ENCODE measurements at regions not wholly inside any gene's neighbourhood (a gene's known extent, or its start where the extent isn't known, plus 50 kb on each side); places are given as distances from the start of the nearest gene placed in this dataset.

DNA sequence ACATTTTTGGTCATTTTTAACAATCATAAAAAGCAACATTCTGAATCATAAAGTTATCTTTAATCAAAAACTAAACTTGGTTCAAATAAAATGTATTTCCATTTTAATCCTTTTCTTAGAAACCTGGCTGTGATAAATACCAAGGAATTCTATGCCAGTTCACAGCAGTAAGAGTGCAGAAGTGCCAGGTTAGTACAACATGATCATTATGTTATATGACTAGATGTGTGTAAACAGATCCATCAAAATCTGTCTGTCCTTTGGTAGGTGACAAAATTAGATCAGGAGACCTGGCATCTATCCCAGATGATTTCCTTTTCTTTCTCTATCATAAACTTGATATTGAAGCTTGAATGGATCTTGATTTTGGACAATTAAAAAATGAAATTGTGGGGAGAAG lies 200.6 kb upstream of the STXBP6 start:
- intact Hi-C loops (cut with DNase I): no loop called here
- TF ChIP-seq, protein P1, sequence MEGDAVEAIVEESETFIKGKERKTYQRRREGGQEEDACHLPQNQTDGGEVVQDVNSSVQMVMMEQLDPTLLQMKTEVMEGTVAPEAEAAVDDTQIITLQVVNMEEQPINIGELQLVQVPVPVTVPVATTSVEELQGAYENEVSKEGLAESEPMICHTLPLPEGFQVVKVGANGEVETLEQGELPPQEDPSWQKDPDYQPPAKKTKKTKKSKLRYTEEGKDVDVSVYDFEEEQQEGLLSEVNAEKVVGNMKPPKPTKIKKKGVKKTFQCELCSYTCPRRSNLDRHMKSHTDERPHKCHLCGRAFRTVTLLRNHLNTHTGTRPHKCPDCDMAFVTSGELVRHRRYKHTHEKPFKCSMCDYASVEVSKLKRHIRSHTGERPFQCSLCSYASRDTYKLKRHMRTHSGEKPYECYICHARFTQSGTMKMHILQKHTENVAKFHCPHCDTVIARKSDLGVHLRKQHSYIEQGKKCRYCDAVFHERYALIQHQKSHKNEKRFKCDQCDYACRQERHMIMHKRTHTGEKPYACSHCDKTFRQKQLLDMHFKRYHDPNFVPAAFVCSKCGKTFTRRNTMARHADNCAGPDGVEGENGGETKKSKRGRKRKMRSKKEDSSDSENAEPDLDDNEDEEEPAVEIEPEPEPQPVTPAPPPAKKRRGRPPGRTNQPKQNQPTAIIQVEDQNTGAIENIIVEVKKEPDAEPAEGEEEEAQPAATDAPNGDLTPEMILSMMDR (IDR thresholded peaks at IDR 0.05): no peak
- Histone ChIP-seq H3K27ac (no peak overlapping the region), H3K27me3 (no peaks in the 10 kb centered on the region), H3K36me3 (no peaks in the 10 kb centered on the region), H3K9me3 (no peaks in the 10 kb centered on the region), H3K4me1 (no peaks in the 10 kb centered on the region), H3K4me3 (no peak overlapping the region)
- no peak for DNase-seq (ENCODE audit: low spot score in 2 of 2)

GRCh38 chr14:25247609-25248008 lies 197.7 kb upstream of the STXBP6 start:
- Histone ChIP-seq H3K4me1 (no peaks in the 10 kb centered on the region), H3K9me3 (no peaks in the 10 kb centered on the region), H3K27ac (no peak overlapping the region), H3K4me3 (no peak overlapping the region), H3K27me3 (no peaks in the 10 kb centered on the region), H3K36me3 (no peaks in the 10 kb centered on the region)
- DNase-seq (ENCODE audit: low spot score in 2 of 2): no peak
- TF ChIP-seq, protein P1 (IDR thresholded peaks at IDR 0.05): no peak
- intact Hi-C loops (cut with DNase I): no loop called here

DNA sequence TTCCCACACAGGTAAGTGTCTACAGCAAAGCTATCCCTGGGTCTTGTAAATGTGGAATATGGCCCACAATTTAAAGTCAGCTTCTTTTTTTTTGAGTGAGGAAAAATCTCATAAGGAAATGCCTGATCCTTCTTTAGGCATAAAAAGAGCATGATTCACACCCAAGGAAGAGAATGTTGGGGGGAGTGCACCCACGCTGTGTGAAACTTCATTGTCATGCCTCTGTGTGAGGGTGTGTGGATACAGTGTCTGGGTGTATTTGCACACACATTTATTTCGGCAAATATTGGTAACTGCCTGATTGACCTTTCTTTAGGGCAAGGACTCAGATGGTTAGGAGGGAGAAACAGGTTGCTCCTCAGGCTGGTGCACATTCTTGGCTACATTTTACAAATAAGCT lies 196.8 kb upstream of the STXBP6 start:
- TF ChIP-seq, protein P1 (IDR thresholded peaks at IDR 0.05): no peak
- Histone ChIP-seq H3K27ac (no peak overlapping the region), H3K27me3 (no peaks in the 10 kb centered on the region), H3K9me3 (no peaks in the 10 kb centered on the region), H3K4me1 (no peaks in the 10 kb centered on the region), H3K4me3 (no peak overlapping the region), H3K36me3 (no peaks in the 10 kb centered on the region)
- intact Hi-C loops (cut with DNase I): no loop called here
- no peak for DNase-seq (ENCODE audit: low spot score in 2 of 2)

GRCh38 chr14:25239170-25239569 lies 189.2 kb upstream of the STXBP6 start:
- Histone ChIP-seq H3K4me3 (no peak overlapping the region), H3K27me3 (no peaks in the 10 kb centered on the region), H3K36me3 (no peaks in the 10 kb centered on the region), H3K27ac (no peak overlapping the region), H3K9me3 (no peaks in the 10 kb centered on the region), H3K4me1 (no peaks in the 10 kb centered on the region)
- intact Hi-C loops (cut with DNase I): no loop called here
- no peak for DNase-seq (ENCODE audit: low spot score in 2 of 2)
- TF ChIP-seq, protein P1 (IDR thresholded peaks at IDR 0.05): no peak

- intact Hi-C loops (cut with DNase I): no loop called here
- DNase-seq (ENCODE audit: low spot score in 2 of 2): no peak
- no peak overlapping the region for H3K4me3 ChIP-seq
- H3K4me1 ChIP-seq: no peaks in the 10 kb centered on the region
- no peaks in the 10 kb centered on the region for H3K36me3 ChIP-seq
- no peaks in the 10 kb centered on the region for H3K27me3 ChIP-seq
- H3K27ac ChIP-seq: no peak overlapping the region
- TF ChIP-seq, protein P1 (IDR thresholded peaks at IDR 0.05): no peak
- no peaks in the 10 kb centered on the region for H3K9me3 ChIP-seq
Measured at GRCh38 chr14:25237845-25238244, 187.9 kb upstream of the STXBP6 start.

DNA sequence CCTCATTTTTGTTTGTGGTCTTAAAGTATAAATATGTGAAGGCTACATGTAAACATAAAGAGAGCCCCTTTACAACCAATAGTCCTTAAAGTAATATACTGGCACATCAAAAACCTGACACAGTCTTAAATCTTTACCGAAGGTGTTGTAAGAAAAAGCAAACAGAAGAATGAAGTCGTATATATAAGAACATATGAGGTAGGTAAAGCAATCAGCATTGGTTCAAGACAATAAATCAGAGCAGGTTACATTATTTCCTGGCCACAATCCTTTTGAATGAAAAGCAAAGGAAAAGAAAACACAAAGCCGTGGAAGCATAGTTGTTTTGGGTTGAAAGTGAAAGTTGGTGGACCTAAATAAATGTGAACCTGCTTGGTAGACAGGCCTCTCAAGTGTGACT lies 183.7 kb upstream of the STXBP6 start:
- Histone ChIP-seq H3K27ac (no peak overlapping the region), H3K4me1 (no peaks in the 10 kb centered on the region), H3K4me3 (no peak overlapping the region), H3K9me3 (no peaks in the 10 kb centered on the region), H3K27me3 (no peaks in the 10 kb centered on the region), H3K36me3 (no peaks in the 10 kb centered on the region)
- intact Hi-C loops (cut with DNase I): no loop called here
- TF ChIP-seq, protein P1 (IDR thresholded peaks at IDR 0.05): no peak
- DNase-seq (ENCODE audit: low spot score in 2 of 2): no peak

Measured in ascending aorta (tissue), 2 donors.